ENCODE measurements at regions not wholly inside any gene's neighbourhood (a gene's known extent, or its start where the extent isn't known, plus 50 kb on each side); places are given as distances from the start of the nearest gene placed in this dataset.

DNA sequence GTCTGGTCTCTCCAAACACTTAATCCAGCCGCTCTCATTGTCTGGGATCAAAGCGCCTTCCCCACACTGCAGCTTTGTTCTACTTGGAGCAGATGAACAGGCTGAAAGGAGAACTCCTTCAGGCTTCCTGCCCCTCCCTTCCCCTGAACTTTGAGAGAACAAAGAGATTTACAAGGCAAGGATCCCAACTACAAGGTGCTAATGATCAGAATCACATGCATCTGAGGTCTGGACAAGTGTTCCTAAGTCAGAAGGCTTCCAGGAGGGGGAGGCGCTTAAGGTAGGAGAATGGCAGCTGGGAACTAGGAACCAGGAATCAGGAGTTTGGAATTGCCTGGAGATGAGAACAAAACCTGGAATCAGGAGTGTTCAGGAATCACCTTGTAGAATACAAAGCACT lies 606.3 kb upstream of the CDH11 start:
- DNase-seq (ENCODE audit: low read depth): no peak
- no peak overlapping the region for H3K4me3 ChIP-seq (ENCODE audit: low read depth, low read length)
- no peak for TF ChIP-seq CTCF (IDR thresholded peaks at IDR 0.05; ENCODE audit: low read depth, low read length, missing control alignments)
- in situ Hi-C loops (cut with HindIII; ENCODE audit: low sequenced_read_pairs): no loop called here

GRCh38 chr16:65727534-65728137 lies 605.8 kb upstream of the CDH11 start:
- DNase-seq (ENCODE audit: low read depth): no peak
- TF ChIP-seq CTCF (IDR thresholded peaks at IDR 0.05; ENCODE audit: low read depth, low read length, missing control alignments): no peak
- in situ Hi-C loops (cut with HindIII; ENCODE audit: low sequenced_read_pairs): no loop called here
- no peak overlapping the region for H3K4me3 ChIP-seq (ENCODE audit: low read depth, low read length)

- in situ Hi-C loops (cut with HindIII; ENCODE audit: low sequenced_read_pairs): no loop called here
- no peak for TF ChIP-seq CTCF (IDR thresholded peaks at IDR 0.05; ENCODE audit: low read depth, low read length, missing control alignments)
- no peak for DNase-seq (ENCODE audit: low read depth)
- no peak overlapping the region for H3K4me3 ChIP-seq (ENCODE audit: low read depth, low read length)
Measured at GRCh38 chr16:65725156-65725845, 603.4 kb upstream of the CDH11 start.

DNA sequence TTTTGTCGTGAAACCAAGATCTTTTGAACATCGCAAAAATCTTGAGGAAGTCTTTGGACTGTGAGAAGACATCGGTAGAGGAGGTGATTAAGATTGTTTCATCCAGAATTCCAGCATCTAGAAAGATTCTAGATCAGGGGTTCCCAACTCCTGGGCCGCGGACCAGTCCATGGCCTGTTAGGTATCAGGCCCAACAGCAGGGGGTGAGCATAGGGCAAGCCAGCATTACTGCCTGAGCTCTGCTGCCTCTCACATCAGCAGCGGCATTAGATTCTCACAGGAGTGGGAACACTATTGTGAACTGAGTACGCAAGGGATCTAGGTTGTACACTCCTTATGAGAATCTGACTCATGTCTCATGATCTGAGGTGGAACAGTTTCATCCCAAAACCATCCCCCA lies 600.6 kb upstream of the CDH11 start:
- DNase-seq (ENCODE audit: low read depth): no peak
- in situ Hi-C loops (cut with HindIII; ENCODE audit: low sequenced_read_pairs): no loop called here
- H3K4me3 ChIP-seq (ENCODE audit: low read depth, low read length): no peak overlapping the region
- no peak for TF ChIP-seq CTCF (IDR thresholded peaks at IDR 0.05; ENCODE audit: low read depth, low read length, missing control alignments)

DNA sequence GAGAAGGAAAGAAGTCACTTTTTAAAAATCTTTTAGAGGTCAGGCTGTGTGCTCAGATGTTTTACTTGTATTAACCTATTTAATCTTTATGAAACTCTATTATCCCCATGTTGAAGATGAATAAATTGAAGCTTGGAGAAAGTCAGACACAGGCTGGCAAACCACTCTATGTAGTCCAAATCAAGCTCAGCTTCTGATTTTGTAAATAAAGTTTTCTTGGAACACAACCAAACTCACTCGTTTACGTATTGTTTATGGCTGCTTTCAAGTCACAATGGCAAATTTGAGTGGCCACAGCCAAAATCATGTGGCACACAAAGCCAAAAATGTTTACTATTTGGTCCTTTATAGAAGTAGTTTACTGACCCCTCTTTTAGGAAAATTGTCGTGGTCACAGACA lies 596.0 kb upstream of the CDH11 start:
- in situ Hi-C loops (cut with HindIII; ENCODE audit: low sequenced_read_pairs): no loop called here
- no peak for TF ChIP-seq CTCF (IDR thresholded peaks at IDR 0.05; ENCODE audit: low read depth, low read length, missing control alignments)
- no peak for DNase-seq (ENCODE audit: low read depth)
- no peak overlapping the region for H3K4me3 ChIP-seq (ENCODE audit: low read depth, low read length)

DNA sequence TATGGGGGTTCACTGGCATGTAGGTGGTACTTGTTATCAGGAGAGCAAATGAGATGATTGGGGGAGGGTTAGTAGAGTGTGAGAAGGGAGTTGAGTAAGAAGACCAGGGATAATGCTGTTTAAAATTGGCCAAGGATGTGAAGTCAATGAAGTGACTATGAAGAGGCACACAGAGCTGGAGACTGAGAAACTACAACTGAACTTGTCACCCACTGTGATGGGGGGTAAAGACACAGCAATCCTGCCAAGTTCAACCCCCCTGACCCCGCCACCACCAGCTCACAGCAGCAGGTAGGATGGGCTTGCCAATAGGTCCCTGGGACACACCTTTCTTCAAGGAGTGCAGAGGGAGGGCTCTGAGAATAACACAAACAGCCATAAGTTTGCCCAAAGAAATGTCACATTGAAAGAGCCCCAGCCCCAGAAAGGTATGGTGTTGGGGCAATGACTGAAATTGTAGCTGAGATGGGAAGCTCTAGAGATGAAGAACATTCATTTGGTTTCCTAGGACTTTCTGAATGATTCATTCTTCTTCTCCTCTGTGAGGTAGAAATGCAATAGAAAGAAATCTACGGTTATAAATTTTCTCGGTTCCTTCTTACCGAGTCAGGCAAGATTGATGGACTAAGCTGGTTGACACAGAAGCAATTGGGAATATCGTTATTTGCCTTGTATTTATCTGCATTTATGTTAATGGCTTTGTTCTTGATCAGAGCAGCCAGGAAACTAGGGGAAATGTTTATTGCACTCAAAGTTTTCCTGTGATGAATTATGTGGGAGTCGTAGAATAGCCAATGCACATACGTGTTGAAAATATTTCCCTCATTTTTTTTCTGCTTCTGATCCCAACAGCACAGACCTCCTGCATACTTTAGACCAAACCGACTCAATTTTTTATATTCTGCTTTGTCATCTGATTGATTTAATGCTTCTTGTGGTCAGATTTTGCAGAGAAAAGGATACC lies 595.2 kb upstream of the CDH11 start:
- H3K4me3 ChIP-seq (ENCODE audit: low read depth, low read length): no peak overlapping the region
- in situ Hi-C loops (cut with HindIII; ENCODE audit: low sequenced_read_pairs): no loop called here
- no peak for DNase-seq (ENCODE audit: low read depth)
- no peak for TF ChIP-seq CTCF (IDR thresholded peaks at IDR 0.05; ENCODE audit: low read depth, low read length, missing control alignments)

Measured in astrocyte of the cerebellum (primary cell).